ENCODE measurements at regions not wholly inside any gene's neighbourhood (a gene's known extent, or its start where the extent isn't known, plus 50 kb on each side); places are given as distances from the start of the nearest gene placed in this dataset.

DNA sequence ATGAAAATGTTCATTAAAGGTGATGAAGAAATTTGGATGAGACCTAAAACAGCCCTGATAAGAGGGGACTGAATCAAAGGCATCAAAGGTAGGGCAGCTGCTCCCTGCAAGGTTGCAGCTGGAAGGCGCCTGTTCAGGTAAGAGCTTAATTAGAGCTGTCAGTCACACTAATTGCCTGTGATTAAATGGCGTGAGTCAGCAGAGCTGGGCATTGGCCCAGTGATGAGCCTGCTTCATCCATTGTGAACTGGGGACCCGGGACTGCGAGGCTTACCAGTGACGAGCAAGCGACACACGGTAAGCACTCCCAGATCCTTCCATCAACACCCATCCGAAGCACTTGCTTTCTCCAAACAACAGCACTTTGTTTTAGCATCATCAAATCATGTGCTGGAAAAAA, 621.5 kb upstream of the CDH4 start:
- no peak overlapping the region for H3K4me3 ChIP-seq
- TF ChIP-seq SREBF2 (IDR thresholded peaks at IDR 0.05) (no peak), CBX2 (IDR thresholded peaks at IDR 0.05; ENCODE audit: borderline replicate concordance, low read depth) (no peak), MAZ (IDR thresholded peaks at IDR 0.05; ENCODE audit: borderline replicate concordance, low read depth, low read length) (no peak), RARB (CRISPR knock-in tag; IDR thresholded peaks at IDR 0.05) (no peak), ZNF302 (CRISPR knock-in tag; IDR thresholded peaks at IDR 0.05) (no peak), HOXB5 (CRISPR knock-in tag; IDR thresholded peaks at IDR 0.05) (no peak), JUNB (IDR thresholded peaks at IDR 0.05) (no peak), FOSB (CRISPR knock-in tag; IDR thresholded peaks at IDR 0.05) (no peak), POLR2AphosphoS2 (conservative IDR thresholded peaks at IDR 0.05; ENCODE audit: low read length) (no peak), EP300 (IDR thresholded peaks at IDR 0.05) (no peak), TP53 (CRISPR knock-in tag; IDR thresholded peaks at IDR 0.05) (no peak), HOXA7 (CRISPR knock-in tag; IDR thresholded peaks at IDR 0.05) (no peak), FOSL2 (IDR thresholded peaks at IDR 0.05) (no peak), FOSL2 (CRISPR knock-in tag; IDR thresholded peaks at IDR 0.05) (no peak)
- TF ChIP-seq, protein P1, sequence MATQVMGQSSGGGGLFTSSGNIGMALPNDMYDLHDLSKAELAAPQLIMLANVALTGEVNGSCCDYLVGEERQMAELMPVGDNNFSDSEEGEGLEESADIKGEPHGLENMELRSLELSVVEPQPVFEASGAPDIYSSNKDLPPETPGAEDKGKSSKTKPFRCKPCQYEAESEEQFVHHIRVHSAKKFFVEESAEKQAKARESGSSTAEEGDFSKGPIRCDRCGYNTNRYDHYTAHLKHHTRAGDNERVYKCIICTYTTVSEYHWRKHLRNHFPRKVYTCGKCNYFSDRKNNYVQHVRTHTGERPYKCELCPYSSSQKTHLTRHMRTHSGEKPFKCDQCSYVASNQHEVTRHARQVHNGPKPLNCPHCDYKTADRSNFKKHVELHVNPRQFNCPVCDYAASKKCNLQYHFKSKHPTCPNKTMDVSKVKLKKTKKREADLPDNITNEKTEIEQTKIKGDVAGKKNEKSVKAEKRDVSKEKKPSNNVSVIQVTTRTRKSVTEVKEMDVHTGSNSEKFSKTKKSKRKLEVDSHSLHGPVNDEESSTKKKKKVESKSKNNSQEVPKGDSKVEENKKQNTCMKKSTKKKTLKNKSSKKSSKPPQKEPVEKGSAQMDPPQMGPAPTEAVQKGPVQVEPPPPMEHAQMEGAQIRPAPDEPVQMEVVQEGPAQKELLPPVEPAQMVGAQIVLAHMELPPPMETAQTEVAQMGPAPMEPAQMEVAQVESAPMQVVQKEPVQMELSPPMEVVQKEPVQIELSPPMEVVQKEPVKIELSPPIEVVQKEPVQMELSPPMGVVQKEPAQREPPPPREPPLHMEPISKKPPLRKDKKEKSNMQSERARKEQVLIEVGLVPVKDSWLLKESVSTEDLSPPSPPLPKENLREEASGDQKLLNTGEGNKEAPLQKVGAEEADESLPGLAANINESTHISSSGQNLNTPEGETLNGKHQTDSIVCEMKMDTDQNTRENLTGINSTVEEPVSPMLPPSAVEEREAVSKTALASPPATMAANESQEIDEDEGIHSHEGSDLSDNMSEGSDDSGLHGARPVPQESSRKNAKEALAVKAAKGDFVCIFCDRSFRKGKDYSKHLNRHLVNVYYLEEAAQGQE (IDR thresholded peaks at IDR 0.05) = no peak
- TF ChIP-seq, protein P2, sequence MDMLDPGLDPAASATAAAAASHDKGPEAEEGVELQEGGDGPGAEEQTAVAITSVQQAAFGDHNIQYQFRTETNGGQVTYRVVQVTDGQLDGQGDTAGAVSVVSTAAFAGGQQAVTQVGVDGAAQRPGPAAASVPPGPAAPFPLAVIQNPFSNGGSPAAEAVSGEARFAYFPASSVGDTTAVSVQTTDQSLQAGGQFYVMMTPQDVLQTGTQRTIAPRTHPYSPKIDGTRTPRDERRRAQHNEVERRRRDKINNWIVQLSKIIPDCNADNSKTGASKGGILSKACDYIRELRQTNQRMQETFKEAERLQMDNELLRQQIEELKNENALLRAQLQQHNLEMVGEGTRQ (IDR thresholded peaks at IDR 0.05) = no peak
- TF ChIP-seq, protein P3, sequence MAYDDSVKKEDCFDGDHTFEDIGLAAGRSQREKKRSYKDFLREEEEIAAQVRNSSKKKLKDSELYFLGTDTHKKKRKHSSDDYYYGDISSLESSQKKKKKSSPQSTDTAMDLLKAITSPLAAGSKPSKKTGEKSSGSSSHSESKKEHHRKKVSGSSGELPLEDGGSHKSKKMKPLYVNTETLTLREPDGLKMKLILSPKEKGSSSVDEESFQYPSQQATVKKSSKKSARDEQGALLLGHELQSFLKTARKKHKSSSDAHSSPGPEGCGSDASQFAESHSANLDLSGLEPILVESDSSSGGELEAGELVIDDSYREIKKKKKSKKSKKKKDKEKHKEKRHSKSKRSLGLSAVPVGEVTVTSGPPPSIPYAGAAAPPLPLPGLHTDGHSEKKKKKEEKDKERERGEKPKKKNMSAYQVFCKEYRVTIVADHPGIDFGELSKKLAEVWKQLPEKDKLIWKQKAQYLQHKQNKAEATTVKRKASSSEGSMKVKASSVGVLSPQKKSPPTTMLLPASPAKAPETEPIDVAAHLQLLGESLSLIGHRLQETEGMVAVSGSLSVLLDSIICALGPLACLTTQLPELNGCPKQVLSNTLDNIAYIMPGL (CRISPR knock-in tag; IDR thresholded peaks at IDR 0.05; ENCODE audit: borderline replicate concordance) = no peak
- DNase-seq (ENCODE audit: low read depth in 1 of 2, low spot score in 1 of 2) (no peak), ATAC-seq (no peak), FAIRE-seq (no peak)
- ChIA-PET CTCF (interaction anchor here (0.5 kb wide), 1 partner anchor 282 kb away, joined by 3 read pairs; no protein-coding TSS in a partner anchor), POLR2A (no interaction called here)
- no peaks in the 10 kb centered on the region for H3K9me3 ChIP-seq
- H3K27ac ChIP-seq = no peak overlapping the region
- no peak overlapping the region for H3K4me2 ChIP-seq
- WGBS (ENCODE audit: missing lambda C conversion rate) = 2% methylated on average over 8 of the region's 8 CpGs
- H3K4me1 ChIP-seq = no peaks in the 10 kb centered on the region

DNA sequence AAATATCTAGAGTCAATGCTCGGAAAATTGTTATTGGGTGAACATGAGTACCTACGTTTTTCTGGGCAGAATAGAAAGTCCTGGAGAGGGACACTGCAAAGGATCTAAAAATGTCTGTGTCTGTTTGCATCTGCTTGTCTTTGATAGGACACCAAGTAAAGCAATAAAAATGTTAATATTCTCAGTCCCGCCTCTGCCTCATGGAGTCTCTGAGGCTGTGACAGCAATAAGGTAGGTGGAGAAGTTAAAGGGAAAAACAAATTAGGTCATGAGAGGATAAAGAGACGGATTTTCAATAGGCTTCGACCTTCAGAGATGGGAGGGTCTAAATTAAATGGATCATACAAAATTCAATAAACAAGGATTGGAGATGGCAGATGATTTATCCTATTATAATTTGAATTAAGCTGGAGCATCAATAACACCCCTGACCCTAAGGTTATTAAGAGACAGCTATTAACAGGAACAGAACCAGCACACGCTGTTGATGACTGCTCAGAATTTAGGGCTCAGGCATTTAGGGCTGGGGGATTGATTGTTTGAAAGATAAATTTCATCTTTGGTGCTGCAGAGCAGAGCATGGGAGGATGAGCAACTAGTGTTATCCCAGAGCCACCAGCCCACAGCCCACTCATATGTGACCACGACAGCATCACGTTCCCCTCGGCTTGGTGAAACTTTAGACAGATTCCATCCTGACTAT, 620.3 kb upstream of the CDH4 start:
- Histone ChIP-seq H3K4me1 (no peaks in the 10 kb centered on the region), H3K9me3 (no peaks in the 10 kb centered on the region), H3K4me2 (no peak overlapping the region), H3K27ac (no peak overlapping the region), H3K4me3 (no peak overlapping the region)
- no peak for TF ChIP-seq FOSL2 (IDR thresholded peaks at IDR 0.05)
- TF ChIP-seq FOSL2 (CRISPR knock-in tag; IDR thresholded peaks at IDR 0.05) = no peak
- TF ChIP-seq ESRRA (IDR thresholded peaks at IDR 0.05; ENCODE audit: borderline replicate concordance, low read length) = no peak
- TF ChIP-seq NPAS2 (CRISPR knock-in tag; IDR thresholded peaks at IDR 0.05; ENCODE audit: borderline replicate concordance) = no peak
- no peak for TF ChIP-seq HOXA7 (CRISPR knock-in tag; IDR thresholded peaks at IDR 0.05)
- no peak for TF ChIP-seq EP300 (IDR thresholded peaks at IDR 0.05)
- no peak for TF ChIP-seq NR3C1 (IDR thresholded peaks at IDR 0.05)
- TF ChIP-seq, protein P4, sequence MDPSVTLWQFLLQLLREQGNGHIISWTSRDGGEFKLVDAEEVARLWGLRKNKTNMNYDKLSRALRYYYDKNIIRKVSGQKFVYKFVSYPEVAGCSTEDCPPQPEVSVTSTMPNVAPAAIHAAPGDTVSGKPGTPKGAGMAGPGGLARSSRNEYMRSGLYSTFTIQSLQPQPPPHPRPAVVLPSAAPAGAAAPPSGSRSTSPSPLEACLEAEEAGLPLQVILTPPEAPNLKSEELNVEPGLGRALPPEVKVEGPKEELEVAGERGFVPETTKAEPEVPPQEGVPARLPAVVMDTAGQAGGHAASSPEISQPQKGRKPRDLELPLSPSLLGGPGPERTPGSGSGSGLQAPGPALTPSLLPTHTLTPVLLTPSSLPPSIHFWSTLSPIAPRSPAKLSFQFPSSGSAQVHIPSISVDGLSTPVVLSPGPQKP (IDR thresholded peaks at IDR 0.05; ENCODE audit: low read depth, low read length) = no peak
- TF ChIP-seq, protein P5, sequence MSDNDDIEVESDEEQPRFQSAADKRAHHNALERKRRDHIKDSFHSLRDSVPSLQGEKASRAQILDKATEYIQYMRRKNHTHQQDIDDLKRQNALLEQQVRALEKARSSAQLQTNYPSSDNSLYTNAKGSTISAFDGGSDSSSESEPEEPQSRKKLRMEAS (IDR thresholded peaks at IDR 0.05) = no peak
- TF ChIP-seq ZSCAN20 (CRISPR knock-in tag; IDR thresholded peaks at IDR 0.05) = no peak
- TF ChIP-seq, protein P6, sequence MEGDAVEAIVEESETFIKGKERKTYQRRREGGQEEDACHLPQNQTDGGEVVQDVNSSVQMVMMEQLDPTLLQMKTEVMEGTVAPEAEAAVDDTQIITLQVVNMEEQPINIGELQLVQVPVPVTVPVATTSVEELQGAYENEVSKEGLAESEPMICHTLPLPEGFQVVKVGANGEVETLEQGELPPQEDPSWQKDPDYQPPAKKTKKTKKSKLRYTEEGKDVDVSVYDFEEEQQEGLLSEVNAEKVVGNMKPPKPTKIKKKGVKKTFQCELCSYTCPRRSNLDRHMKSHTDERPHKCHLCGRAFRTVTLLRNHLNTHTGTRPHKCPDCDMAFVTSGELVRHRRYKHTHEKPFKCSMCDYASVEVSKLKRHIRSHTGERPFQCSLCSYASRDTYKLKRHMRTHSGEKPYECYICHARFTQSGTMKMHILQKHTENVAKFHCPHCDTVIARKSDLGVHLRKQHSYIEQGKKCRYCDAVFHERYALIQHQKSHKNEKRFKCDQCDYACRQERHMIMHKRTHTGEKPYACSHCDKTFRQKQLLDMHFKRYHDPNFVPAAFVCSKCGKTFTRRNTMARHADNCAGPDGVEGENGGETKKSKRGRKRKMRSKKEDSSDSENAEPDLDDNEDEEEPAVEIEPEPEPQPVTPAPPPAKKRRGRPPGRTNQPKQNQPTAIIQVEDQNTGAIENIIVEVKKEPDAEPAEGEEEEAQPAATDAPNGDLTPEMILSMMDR (IDR thresholded peaks at IDR 0.05) = no peak
- no peak for TF ChIP-seq EHMT2 (IDR thresholded peaks at IDR 0.05; ENCODE audit: low read depth)
- no peak for TF ChIP-seq RAD21 (conservative IDR thresholded peaks at IDR 0.05 in 1 of 2, IDR thresholded peaks at IDR 0.05 in 1 of 2)
- no peak for TF ChIP-seq JUN (IDR thresholded peaks at IDR 0.05)
- TF ChIP-seq, protein P7, sequence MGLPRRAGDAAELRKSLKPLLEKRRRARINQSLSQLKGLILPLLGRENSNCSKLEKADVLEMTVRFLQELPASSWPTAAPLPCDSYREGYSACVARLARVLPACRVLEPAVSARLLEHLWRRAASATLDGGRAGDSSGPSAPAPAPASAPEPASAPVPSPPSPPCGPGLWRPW (IDR thresholded peaks at IDR 0.05) = no peak
- no peak for ATAC-seq
- no peak for DNase-seq (ENCODE audit: low read depth in 1 of 2, low spot score in 1 of 2)
- POLR2A ChIA-PET = no interaction called here
- no peak for FAIRE-seq
- CTCF ChIA-PET = no interaction called here
- WGBS (ENCODE audit: missing lambda C conversion rate) = under 1% methylated on average over 9 of the region's 9 CpGs
